EL (cell line): ENCODE measurements at regions not wholly inside any gene's neighbourhood (a gene's known extent, or its start where the extent isn't known, plus 50 kb on each side); places are given as distances from the start of the nearest gene placed in this dataset.

Source experiments
- DNase-seq: peaks from one replicate; pipeline ENCODE4 v3.0.0-alpha.2; 2016

DNA sequence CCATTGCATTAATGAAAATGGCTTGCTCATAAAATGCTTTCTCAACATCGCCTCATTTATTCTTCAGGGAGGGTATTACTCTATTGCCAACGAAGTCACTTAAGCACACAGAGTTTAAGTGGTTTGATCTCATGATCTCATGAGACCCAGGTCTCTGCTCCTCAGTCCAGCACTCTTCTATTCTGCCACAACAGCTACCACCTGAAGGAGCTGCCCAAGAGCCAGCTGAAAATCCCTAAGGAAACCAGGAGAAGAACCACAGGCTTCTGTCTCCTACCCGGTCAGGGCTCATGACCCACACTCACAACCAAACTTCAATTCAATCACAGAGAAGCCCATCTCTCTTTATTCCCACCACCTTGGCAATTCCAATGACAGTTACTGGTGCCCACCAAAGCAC is 85.5 kb upstream of the GPM6B start:
- no peak for DNase-seq

DNA sequence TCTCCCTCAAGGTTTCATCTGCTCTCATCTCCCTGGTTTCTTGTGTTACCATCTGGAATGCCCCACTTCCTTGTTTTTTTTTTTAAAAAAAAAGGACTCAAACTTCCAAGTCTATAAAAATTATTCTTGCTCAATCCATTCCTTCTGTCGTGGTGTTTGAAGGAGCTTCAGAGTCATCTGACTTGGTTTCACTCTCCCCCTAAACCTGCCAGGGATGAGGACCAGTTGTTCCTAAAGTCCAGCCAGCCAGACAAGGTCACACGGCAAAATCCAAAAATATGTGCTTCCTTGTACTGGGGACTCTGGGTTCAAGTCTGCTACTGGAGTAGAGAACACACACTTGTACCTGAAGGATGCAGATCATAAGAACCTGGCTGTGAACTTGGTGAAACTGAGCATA is 84.5 kb upstream of the GPM6B start:
- no peak for DNase-seq

DNA sequence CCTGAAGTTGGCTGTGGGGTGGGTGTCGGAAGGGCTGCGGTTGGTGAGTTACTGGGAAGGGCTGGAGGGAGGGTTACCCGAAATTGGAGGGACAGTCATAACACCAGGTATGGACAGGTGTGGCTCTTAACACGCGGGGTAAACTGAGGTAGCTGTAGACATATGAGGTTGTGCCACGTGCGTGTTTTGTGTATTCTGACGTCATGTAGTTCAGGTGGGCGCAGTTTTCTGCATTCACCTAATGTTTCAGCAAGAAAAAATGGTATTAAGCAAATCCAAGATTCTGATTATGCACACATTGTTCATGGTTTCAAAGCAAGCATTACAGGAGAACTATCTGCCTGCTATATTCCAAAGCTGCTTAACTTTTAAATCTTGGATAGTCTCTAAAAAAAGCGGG is 83.5 kb upstream of the GPM6B start:
- no peak for DNase-seq

DNA sequence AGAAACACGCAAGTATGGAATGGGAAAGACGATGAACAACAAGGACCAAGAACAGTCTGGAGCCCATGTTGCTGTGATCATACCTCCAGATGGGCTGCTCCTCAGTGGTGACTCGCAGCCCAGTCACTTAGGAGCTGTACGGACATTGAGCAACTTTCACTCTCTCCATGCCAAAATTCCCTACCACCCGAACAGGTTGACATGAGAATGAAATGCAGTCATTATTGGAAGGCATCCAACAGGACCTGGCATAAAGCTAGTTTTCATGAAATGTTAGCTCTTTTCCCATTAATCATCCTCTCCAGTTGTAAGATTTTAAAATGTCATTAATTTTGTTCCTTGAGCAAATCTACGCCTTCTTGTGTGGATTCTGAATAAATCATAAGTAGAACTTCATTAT is 82.7 kb upstream of the GPM6B start:
- DNase-seq, result peak; percentile 39

DNA sequence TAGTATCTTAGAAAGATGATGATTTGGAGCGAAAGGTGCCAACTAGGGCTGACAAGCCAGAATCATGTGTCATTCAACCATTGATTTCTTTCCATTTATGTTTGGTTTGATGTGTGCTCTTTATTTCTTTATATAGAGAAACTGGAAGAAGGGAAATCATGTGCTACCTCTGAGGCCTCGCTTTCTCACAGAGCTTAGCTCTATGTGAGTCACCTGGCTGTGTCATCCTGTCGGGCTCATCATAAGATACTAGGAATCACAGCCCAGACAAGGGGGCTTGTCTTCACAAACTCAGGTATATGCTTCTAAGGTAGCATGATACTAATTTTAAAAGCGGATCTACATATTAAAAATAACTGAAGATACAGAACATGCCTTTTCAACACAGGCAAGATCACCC is 81.7 kb upstream of the GPM6B start:
- no peak for DNase-seq

DNA sequence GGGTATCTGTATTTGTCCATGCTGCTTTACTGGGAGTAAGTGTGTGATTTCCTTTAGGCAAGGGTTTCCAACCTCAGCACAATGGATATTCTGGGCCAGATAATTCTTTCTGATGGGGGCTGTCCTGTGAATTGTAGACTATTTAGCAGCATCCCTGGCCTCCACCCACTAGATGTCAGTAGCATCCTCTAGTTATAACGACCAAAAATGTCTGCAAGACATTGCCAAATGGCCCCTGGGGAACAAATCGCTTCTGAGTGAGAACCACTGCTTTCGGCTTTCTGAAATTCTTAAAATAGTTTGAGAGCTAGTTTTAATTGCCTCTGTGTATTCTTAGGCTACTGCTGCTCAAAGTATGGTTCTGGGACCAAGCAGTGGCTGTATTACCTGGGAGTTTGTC is 81.2 kb upstream of the GPM6B start:
- DNase-seq, result peak; percentile 28

DNA sequence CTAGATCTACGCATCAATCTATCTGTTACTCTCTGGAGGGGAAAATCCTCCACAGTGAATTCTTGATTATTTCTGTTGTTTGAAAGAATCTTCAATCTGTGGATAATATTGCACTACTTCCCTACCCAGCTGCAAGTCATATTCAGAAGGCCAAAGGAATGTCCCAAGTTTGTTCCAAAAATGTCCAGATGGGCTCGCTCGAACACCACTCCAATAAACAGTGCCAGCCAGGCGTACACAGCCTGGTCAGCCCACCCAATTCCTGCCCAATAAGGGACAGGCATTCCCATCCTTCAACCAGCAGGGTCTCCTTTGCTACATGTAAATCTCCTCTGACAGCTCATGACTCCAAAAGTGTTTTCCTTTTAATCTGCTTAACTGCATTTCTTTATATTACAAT is 80.7 kb upstream of the GPM6B start:
- DNase-seq, result no peak

DNA sequence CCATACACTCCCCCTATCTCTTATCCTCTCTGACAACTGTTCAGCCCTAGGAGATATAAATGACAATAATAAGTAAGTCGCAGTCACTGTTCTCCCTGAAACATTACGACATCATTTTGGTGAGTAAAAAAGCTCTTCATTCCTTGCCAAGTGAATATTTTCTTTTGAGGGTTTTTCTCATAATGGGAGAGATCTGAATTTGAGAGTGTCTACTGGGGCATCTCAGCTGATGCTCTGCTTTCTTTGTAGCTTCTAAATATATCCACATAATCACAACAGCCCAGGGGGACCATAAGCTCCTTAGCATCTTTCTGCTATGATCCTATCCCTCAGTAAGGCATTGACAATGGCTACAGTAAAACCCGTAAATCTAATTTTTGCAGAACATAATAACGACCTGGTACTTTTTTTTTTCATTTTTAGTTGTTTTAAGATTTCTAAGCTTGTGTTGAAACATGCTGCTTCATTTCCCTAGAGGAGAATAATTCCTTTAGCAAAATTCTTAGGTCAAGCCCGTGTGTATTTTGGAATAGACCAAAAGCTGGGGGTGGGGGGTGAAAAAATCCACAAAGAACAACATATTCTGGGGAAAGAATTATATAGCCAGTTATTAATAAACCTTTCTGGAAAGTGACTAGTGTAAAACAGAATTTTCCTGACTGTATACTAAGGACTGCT is 78.1 kb upstream of the GPM6B start:
- no peak for DNase-seq

DNA sequence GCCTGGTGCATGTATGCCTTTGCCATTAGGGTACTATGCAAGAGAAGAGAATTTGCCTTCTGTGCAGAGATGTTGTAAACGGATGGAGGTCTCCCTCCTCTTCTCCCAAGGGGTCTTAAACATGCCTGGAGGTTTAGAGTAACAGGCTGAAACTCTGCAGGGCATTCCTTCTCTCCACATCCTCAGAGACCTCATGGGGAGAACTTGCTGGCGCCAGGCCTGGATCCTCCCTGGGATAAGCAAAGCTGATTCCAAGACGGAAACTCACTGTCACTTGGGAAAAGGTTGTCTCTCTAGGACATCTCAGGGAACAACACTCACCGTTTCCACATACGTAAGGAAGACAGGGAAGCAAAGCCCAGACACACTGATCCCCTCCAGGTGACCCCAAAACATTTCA is 76.9 kb upstream of the GPM6B start:
- DNase-seq, result no peak

DNA sequence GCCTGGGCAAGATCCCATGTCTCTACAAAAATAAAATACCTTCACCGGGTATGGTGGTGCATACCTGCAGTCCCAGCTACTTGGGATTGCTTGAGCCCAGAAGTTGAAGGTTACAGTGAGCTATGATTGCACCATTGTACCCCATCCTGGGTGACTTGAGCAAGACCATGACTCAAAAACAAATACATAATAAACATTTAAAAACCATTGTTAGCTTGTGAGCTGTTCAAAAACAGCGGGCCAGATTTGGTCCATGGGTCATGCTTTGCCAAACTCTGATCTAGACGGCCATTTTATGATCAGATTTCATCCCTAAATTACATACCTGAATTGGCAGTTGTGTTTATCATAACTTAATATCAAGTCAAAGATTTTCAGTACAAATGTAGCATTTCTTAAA is 76.0 kb upstream of the GPM6B start:
- DNase-seq, result no peak

DNA sequence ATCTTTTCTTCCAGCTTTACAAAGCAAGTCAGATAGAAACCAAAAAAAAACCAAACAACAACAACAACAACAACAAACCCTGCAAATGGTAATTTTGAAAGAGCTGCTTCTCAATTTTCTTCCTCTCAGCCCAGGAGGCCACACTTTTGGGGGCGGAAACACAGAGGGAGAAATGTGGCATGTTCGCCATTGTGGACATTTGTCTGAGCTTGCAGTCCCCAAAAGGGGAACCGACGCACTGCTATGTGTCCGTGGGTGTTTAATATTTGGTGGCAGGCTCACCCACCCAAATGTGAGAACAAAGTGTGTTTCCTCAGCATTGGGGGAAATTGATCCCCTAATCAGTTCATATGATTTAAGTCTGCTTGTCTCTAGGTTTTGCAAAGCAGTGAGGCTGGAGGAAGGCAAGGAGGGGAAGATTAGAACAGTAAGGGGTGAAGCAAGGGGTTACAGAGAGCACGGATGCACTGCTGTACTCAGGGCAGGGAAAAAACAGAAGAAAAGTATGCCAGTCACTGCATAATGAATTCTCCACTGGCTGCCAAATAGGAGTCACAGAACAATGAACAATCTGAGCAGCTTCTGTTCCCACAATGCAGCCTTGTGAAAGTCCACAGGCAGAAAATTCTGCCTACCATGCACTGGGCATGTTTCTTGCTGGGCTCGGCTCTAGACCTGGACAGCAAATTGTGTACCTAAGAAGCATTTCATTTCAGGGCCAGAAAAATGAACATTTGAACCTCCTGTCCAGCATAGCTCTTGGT is 74.7 kb upstream of the GPM6B start:
- no peak for DNase-seq

DNA sequence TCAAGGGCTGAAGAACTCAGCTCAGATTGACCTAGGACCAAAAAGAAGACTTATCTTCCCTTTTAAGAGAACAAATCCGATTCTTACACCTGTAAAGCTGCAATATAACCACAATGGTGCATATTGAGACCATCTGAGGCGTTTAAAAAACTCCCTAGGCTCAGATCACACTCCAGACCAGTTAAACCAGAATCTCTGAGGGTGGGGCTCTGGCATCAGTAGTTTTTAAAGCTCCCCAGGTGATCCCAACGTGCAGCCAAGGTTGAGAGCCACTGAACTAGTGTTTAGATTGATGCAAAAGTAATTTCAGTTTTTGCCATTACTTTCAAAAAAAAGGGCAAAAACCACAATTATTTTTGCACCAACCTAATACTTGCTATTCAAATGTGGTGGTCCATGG is 73.9 kb upstream of the GPM6B start:
- DNase-seq, result no peak

DNA sequence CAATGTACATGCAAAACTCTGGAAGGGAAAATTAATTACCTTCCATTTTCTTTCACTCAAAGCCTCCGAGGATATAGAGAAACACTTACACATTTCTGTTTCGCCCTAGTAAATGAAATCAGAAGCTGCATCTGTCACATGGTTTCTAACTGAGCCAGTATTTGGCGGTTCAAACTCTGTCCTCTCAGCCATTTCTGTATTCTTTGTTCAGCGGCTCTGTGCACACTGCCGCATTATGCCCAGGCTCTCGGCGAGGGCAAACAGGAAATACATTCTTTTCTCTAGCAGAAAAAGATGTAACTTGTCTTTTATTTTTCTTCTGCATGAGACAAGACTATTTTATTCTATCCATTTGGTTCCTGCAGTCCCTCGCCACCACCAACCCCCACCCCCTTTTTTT is 71.4 kb upstream of the GPM6B start:
- DNase-seq, result no peak

DNA sequence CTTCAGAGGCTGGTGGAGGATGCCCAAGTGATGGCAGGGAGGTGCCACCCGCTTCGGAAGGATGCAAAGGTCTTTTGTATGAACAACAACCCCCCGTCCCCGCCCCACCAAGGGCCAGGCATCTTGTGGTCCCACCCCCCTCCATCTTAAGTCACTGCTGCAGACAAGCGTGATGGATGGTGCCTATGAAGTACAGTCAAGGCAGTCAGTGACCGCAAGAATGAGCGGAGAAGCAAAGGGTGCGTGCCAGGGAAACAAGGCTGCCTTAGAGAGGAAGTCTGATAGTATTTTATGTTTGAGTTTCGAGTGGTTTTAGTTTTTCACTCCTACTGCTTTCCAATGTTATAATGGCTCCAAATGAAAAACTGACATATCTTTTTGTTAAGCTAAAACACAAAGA is 68.7 kb upstream of the GPM6B start:
- DNase-seq, result no peak

DNA sequence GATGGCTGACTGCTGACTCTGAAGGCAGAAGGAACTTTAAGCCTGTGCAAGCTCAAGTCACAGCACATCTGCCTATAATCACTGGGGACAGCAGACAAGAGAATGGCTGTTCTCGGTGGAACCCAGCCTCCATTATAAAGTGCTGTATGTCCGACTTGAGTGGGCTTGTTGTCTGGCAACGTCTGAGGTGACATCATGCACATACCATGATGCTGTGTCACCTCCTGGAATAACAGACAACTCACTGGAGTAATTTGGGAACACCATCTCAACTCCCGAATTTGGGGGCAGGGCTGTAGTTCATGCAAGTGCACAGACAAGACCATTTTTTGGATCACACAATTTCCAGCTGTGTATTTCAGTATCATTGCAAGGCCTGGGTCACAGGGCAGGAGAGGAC is 59.8 kb upstream of the GPM6B start:
- peak; percentile 63 for DNase-seq

DNA sequence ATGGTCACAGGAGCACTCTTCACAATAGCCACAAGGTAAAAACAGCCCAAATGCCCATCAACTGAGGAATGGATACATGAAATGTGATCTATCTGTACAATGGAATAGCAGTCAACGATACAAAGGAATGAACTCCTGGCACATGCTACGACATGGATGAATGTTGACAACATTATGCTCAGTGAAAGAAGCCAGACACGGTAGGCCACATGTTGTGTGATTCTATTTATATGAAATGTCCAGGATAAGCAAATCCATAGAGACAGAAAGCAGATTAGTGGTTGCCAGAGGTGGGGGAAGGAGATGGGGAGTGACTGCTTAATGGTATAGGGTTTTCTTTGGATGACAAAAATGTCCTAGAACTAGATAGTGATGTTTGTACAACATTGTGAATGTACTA is 58.7 kb upstream of the GPM6B start:
- DNase-seq, result no peak

DNA sequence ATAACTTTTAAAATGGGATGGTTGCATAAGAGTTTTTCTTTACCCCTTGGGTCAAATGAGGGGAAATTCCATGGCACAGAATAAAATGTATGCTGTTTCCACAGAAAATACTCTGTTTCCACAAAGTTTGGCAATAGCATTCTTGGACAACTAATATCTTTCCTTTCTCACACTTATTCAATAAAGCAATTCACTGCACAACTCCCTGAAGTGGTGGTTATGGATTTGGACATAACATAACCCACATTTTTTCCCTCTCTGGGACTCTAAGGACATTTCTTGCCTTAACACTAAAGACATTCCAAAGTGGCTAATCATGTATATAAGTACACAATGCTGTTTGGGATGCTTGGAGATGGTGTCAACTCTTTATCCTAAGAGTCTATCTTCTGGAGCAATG is 51.7 kb upstream of the GPM6B start:
- DNase-seq, result peak; percentile 11
